MM.1S (cell line): ENCODE measurements at regions not wholly inside any gene's neighbourhood (a gene's known extent, or its start where the extent isn't known, plus 50 kb on each side); places are given as distances from the start of the nearest gene placed in this dataset.

Experiments used
- EZH2phosphoT487 ChIP-seq: fragments of 300-600 bp; sonication (generic); IDR thresholded peaks from 2 replicates; pipeline ENCODE4 v1.6.1; 2018; ENCODE audit warnings: antibody characterized with exemption, low read length
- TF ChIP-seq, protein P1 (sequence below): fragments of 300-600 bp; sonication (generic); IDR thresholded peaks from 2 replicates; pipeline ENCODE4 v1.5.1; 2016; ENCODE audit warnings: antibody characterized with exemption, low read length, mixed read lengths

DNA sequence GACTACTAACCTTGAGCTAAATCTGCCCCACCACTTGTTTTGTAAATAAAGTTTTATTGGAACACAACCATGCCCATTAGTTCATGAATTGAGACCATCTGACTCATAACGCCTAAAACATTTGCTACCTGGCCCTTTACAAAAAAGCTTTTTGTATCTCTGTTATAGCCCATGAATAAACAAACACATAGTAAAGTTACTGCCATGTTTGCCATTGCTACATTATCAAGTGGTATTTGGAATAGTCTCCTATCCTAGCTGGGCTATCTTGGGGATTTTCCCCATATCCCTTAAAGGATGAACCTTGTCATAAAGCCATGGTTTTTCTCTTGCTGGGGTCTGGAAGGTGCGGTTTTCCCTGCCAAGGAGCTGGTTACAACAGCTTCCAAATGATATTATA lies 112.3 kb downstream of the FAM9B start:
- TF ChIP-seq, protein P1, sequence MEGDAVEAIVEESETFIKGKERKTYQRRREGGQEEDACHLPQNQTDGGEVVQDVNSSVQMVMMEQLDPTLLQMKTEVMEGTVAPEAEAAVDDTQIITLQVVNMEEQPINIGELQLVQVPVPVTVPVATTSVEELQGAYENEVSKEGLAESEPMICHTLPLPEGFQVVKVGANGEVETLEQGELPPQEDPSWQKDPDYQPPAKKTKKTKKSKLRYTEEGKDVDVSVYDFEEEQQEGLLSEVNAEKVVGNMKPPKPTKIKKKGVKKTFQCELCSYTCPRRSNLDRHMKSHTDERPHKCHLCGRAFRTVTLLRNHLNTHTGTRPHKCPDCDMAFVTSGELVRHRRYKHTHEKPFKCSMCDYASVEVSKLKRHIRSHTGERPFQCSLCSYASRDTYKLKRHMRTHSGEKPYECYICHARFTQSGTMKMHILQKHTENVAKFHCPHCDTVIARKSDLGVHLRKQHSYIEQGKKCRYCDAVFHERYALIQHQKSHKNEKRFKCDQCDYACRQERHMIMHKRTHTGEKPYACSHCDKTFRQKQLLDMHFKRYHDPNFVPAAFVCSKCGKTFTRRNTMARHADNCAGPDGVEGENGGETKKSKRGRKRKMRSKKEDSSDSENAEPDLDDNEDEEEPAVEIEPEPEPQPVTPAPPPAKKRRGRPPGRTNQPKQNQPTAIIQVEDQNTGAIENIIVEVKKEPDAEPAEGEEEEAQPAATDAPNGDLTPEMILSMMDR: no peak
- no peak for TF ChIP-seq EZH2phosphoT487
